GM06990 (cell line): ENCODE measurements at regions not wholly inside any gene's neighbourhood (a gene's known extent, or its start where the extent isn't known, plus 50 kb on each side); places are given as distances from the start of the nearest gene placed in this dataset.

Experiments used
- DNase-seq: peaks from one replicate; pipeline ENCODE4 v3.0.0-alpha.2; 2011; ENCODE audit not compliant: insufficient read length; ENCODE audit errors: extremely low read depth
- H3K27me3 ChIP-seq: replicated peaks from 2 replicates; pipeline ENCODE4 v1.6.0; 2011; ENCODE audit warnings: low read length; ENCODE audit not compliant: control insufficient read depth, insufficient read depth
- H3K36me3 ChIP-seq: 2 replicates; pipeline ENCODE4 v1.5.1; 2011; ENCODE audit warnings: low read length; ENCODE audit not compliant: control insufficient read depth, insufficient read depth
- H3K4me3 ChIP-seq: replicated peaks from 2 replicates; pipeline ENCODE4 v1.5.1; 2011; ENCODE audit warnings: low read depth, mild to moderate bottlenecking, control low read depth, low read length
- TF ChIP-seq, protein P1 (sequence below): IDR thresholded peaks from 2 replicates; pipeline ENCODE4 v1.5.1; 2011; ENCODE audit warnings: low read length, control low read depth, mild to moderate bottlenecking, inconsistent platforms; ENCODE audit not compliant: insufficient read depth, poor library complexity, severe bottlenecking

GRCh38 chr2:172227719-172228118 is 125.0 kb upstream of the DLX2 start:
- no peak for DNase-seq
- TF ChIP-seq, protein P1, sequence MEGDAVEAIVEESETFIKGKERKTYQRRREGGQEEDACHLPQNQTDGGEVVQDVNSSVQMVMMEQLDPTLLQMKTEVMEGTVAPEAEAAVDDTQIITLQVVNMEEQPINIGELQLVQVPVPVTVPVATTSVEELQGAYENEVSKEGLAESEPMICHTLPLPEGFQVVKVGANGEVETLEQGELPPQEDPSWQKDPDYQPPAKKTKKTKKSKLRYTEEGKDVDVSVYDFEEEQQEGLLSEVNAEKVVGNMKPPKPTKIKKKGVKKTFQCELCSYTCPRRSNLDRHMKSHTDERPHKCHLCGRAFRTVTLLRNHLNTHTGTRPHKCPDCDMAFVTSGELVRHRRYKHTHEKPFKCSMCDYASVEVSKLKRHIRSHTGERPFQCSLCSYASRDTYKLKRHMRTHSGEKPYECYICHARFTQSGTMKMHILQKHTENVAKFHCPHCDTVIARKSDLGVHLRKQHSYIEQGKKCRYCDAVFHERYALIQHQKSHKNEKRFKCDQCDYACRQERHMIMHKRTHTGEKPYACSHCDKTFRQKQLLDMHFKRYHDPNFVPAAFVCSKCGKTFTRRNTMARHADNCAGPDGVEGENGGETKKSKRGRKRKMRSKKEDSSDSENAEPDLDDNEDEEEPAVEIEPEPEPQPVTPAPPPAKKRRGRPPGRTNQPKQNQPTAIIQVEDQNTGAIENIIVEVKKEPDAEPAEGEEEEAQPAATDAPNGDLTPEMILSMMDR, result no peak
- Histone ChIP-seq H3K4me3 (no peak overlapping the region), H3K27me3 (no peaks in the 10 kb centered on the region; the same call in 1 of the 2 replicates), H3K36me3 (no peaks in the 10 kb centered on the region)

DNA sequence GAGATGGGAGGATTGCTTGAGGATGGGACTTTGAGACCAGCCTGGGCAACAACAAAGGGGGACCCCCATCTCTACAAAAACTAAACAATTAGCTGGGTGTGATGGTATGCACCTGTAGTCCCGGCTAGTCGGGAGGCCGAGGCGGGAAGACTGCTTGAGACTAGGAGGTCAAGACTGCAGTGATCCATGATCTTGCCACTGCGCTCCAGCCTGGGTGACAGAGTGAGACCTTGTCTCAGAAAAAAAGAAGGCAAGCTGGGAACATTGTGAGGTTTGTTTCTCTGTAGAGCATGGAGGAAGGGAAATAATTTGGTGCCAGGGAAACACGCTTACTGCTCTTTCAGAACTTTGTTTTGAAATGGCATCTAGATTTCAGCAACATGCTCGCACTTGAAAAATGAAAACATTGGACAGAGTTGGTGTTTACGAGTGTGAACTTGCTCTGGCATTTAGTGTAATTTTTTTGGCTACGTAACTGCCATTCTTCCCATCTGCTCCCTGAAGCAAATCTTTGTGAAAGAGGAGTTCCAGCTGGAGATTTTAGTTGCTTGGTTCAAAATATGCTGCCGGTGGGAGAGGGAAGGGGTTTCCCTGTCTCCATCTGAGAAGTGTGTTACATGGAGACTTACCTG is 125.6 kb upstream of the DLX2 start:
- Histone ChIP-seq H3K4me3 (no peak overlapping the region), H3K36me3 (no peaks in the 10 kb centered on the region), H3K27me3 (no peaks in the 10 kb centered on the region; the same call in 1 of the 2 replicates)
- TF ChIP-seq, protein P1, result no peak
- DNase-seq, result no peak

GRCh38 chr2:172229125-172229524 is 126.4 kb upstream of the DLX2 start:
- DNase-seq, result no peak
- no peaks in the 10 kb centered on the region; the same call in 1 of the 2 replicates for H3K27me3 ChIP-seq
- no peak overlapping the region for H3K4me3 ChIP-seq
- TF ChIP-seq, protein P1, result no peak
- H3K36me3 ChIP-seq, result no peaks in the 10 kb centered on the region

GRCh38 chr2:172230332-172230888 is 127.7 kb upstream of the DLX2 start:
- Histone ChIP-seq H3K4me3 (no peak overlapping the region), H3K36me3 (no peaks in the 10 kb centered on the region), H3K27me3 (peaks cover 2% of the 10 kb centered on the region)
- no peak for DNase-seq
- TF ChIP-seq, protein P1, result no peak

DNA sequence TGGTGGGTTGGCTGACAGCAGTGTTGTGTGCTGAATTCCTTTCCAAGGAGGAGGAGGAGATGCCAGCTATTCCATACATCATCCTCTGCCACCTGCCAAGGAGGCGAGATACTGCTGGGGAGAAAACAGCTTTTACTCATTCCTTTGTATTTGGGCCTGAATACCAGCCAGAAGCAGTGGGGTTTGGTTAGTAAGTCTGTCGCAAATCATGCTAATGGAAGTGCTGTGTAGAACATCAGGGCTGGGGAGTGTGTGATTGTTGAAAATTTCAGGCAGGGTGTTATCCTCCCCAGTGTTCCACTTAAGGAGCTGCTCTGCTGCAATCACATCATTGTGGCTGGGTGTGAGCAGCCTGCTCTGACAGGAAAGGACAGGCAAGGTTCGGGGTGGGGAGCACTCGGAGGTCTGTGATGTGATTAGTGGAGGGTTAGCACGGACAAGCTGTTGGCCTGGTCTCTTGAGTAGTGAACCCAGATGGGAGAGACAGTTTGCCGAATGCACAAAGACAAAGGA is 128.2 kb upstream of the DLX2 start:
- Histone ChIP-seq H3K4me3 (no peak overlapping the region), H3K27me3 (peaks cover 2% of the 10 kb centered on the region), H3K36me3 (no peaks in the 10 kb centered on the region)
- DNase-seq, result no peak
- TF ChIP-seq, protein P1, result no peak
